Smooth muscle cell (in vitro differentiated cells): ENCODE measurements at regions not wholly inside any gene's neighbourhood (a gene's known extent, or its start where the extent isn't known, plus 50 kb on each side); places are given as distances from the start of the nearest gene placed in this dataset. TPM values are rescaled to one million over a fixed set of nuclear protein-coding genes. Genes with fewer than 3 reads are reported as not detected.

Experiments used
- DNase-seq: peaks from one replicate; lab custom pipeline; 2025; ENCODE audit not compliant: unreplicated experiment; lab: John Stamatoyannopoulos, UW
- H2AFZ ChIP-seq: fragments of 200-600 bp; sonication (generic); 2 replicates; pipeline ENCODE4 v1.6.0; 2016; ENCODE audit warnings: antibody characterized with exemption, low read depth, mild to moderate bottlenecking
- H3F3A ChIP-seq: fragments of 200-600 bp; sonication (generic); 2 replicates; pipeline ENCODE4 v1.6.0; 2017; ENCODE audit warnings: antibody characterized with exemption, low read depth
- H3K27ac ChIP-seq: fragments of 200-600 bp; sonication (generic); 2 replicates; pipeline ENCODE4 v1.5.1; 2016; ENCODE audit warnings: low read depth, mild to moderate bottlenecking
- H3K27me3 ChIP-seq: fragments of 200-600 bp; sonication (generic); 2 replicates; pipeline ENCODE4 v1.6.1; 2016; ENCODE audit warnings: low read depth, mild to moderate bottlenecking
- H3K36me3 ChIP-seq: fragments of 200-600 bp; sonication (generic); 2 replicates; pipeline ENCODE4 v1.5.1; 2016; ENCODE audit warnings: low read depth
- H3K4me1 ChIP-seq: fragments of 200-600 bp; sonication (generic); 2 replicates; pipeline ENCODE4 v1.5.1; 2016; ENCODE audit warnings: low read depth
- H3K4me2 ChIP-seq: fragments of 200-600 bp; sonication (generic); 2 replicates; pipeline ENCODE4 v1.6.0; 2016; ENCODE audit warnings: mild to moderate bottlenecking
- H3K4me3 ChIP-seq: fragments of 200-600 bp; sonication (generic); 2 replicates; pipeline ENCODE4 v1.5.1; 2016; ENCODE audit warnings: mild to moderate bottlenecking
- H3K79me2 ChIP-seq: fragments of 200-600 bp; sonication (generic); 2 replicates; pipeline ENCODE4 v1.6.0; 2016; ENCODE audit warnings: low read depth, mild to moderate bottlenecking
- H3K9ac ChIP-seq: fragments of 200-600 bp; sonication (generic); 2 replicates; pipeline ENCODE4 v1.6.0; 2016; ENCODE audit warnings: low read depth
- H3K9me3 ChIP-seq: fragments of 200-600 bp; sonication (generic); replicated peaks from 2 replicates; pipeline ENCODE4 v1.5.1; 2016; ENCODE audit warnings: low read depth
- H4K20me1 ChIP-seq: fragments of 200-600 bp; sonication (generic); 2 replicates; pipeline ENCODE4 v1.6.0; 2016; ENCODE audit warnings: low read depth
- CTCF ChIP-seq: fragments of 200-600 bp; sonication (generic); IDR thresholded peaks from 2 replicates; pipeline ENCODE4 v1.5.1; 2017; ENCODE audit warnings: borderline replicate concordance, mild to moderate bottlenecking, antibody characterized with exemption; ENCODE audit not compliant: insufficient read depth, poor library complexity, severe bottlenecking
- WGBS: methylation state at CpG from one replicate; pipeline ENCODE4 v1.1.7; 2016; ENCODE audit warnings: low lambda C conversion rate; 5-methylcytosine and 5-hydroxymethylcytosine counted together
- small RNA-seq: library from RNA; depleted of rRNA; stranded (forward); fragments of <200 nt; gene quantifications from one replicate; pipeline ENCODE3, GENCODE V24; 2014

GRCh38 chr5:98989727-98990126 is 60.9 kb upstream of the CHD1 start:
- Histone ChIP-seq H2AFZ (no peak overlapping the region), H3K27me3 (no peaks in the 10 kb centered on the region), H3K9ac (no peak overlapping the region), H3K27ac (no peak overlapping the region), H3K4me2 (no peak overlapping the region), H3F3A (no peaks in the 10 kb centered on the region), H3K79me2 (no peaks in the 10 kb centered on the region), H4K20me1 (no peaks in the 10 kb centered on the region), H3K9me3 (no peaks in the 10 kb centered on the region), H3K4me3 (no peak overlapping the region), H3K36me3 (no peaks in the 10 kb centered on the region), H3K4me1 (peaks cover 4% of the 10 kb centered on the region)
- 68% methylated on average over 3 of the region's 3 CpGs for WGBS
- no peak for TF ChIP-seq CTCF
- no peak for DNase-seq

GRCh38 chr5:98986587-98986986 is 57.8 kb upstream of the CHD1 start:
- TF ChIP-seq CTCF = no peak
- Histone ChIP-seq H3K4me1 (no peaks in the 10 kb centered on the region), H3K79me2 (no peaks in the 10 kb centered on the region), H4K20me1 (no peaks in the 10 kb centered on the region), H3K27me3 (no peaks in the 10 kb centered on the region), H3K27ac (no peak overlapping the region), H3F3A (no peaks in the 10 kb centered on the region), H3K9me3 (no peaks in the 10 kb centered on the region), H2AFZ (no peak overlapping the region), H3K4me2 (no peak overlapping the region), H3K36me3 (no peaks in the 10 kb centered on the region), H3K9ac (no peak overlapping the region), H3K4me3 (no peak overlapping the region)
- no peak for DNase-seq
- 91% methylated on average over 3 of the region's 3 CpGs for WGBS

- no peaks in the 10 kb centered on the region for H3K36me3 ChIP-seq
- H3K9me3 ChIP-seq = no peaks in the 10 kb centered on the region
- H3K27me3 ChIP-seq = no peaks in the 10 kb centered on the region
- H3K79me2 ChIP-seq = no peaks in the 10 kb centered on the region
- TF ChIP-seq CTCF = no peak
- H3K4me1 ChIP-seq = no peaks in the 10 kb centered on the region
- H3K4me3 ChIP-seq = no peak overlapping the region
- H4K20me1 ChIP-seq = no peaks in the 10 kb centered on the region
- 91% methylated on average over 3 of the region's 3 CpGs for WGBS
- H3K9ac ChIP-seq = no peak overlapping the region
- no peaks in the 10 kb centered on the region for H3F3A ChIP-seq
- no peak overlapping the region for H2AFZ ChIP-seq
- H3K4me2 ChIP-seq = no peak overlapping the region
- no peak overlapping the region for H3K27ac ChIP-seq
- DNase-seq = no peak
Observed at GRCh38 chr5:98982880-98983279, 54.1 kb upstream of the CHD1 start.

Small RNA genes lying in the stretch of these regions (small RNA-seq; reads per million reads assigned to genes)
- gene MTND4LP5 (not detected), gene RF00019 (not detected), gene RNU6-1119P (not detected)
